Keratinocyte (primary cell): ENCODE measurements at regions not wholly inside any gene's neighbourhood (a gene's known extent, or its start where the extent isn't known, plus 50 kb on each side); places are given as distances from the start of the nearest gene placed in this dataset.
A peak's percentile ranks its signal among the peaks of the same experiment; 100 is the strongest.

ENCODE experiments used
- DNase-seq: peaks from one replicate; pipeline ENCODE4 v3.0.0-alpha.2; 2011; ENCODE audit warnings: low read depth, missing footprints, low spot score
- FAIRE-seq: peaks from 2 replicates; lab custom pipeline; 2011; peaks lifted over from hg19 to GRCh38; lab: Jason Lieb, UNC
- H2AFZ ChIP-seq: 2 replicates; pipeline ENCODE4 v1.6.0; 2012; ENCODE audit warnings: low read length, control low read depth, inconsistent platforms; ENCODE audit not compliant: control insufficient read depth
- H3K27ac ChIP-seq: 2 replicates; pipeline ENCODE4 v1.5.1; 2011; ENCODE audit warnings: low read length; ENCODE audit not compliant: control insufficient read depth, insufficient read depth
- H3K27me3 ChIP-seq: 3 replicates; pipeline ENCODE4 v1.6.0; 2011; ENCODE audit warnings: low read length; ENCODE audit not compliant: control insufficient read depth, insufficient read depth; ENCODE audit errors: extremely low read depth
- H3K36me3 ChIP-seq, 2 experiments: 2 replicates in 1 of 2; 3 replicates in 1 of 2; pipeline ENCODE4 v1.5.1; 2011; ENCODE audit warnings: low read length in 2 of 2, mild to moderate bottlenecking in 1 of 2; ENCODE audit not compliant: control insufficient read depth in 2 of 2, insufficient read depth in 2 of 2; ENCODE audit errors: extremely low read depth in 1 of 2
- H3K4me1 ChIP-seq: 3 replicates; pipeline ENCODE4 v1.5.1; 2011; ENCODE audit warnings: low read length; ENCODE audit not compliant: control insufficient read depth, insufficient read depth; ENCODE audit errors: extremely low read depth
- H3K4me2 ChIP-seq: 3 replicates; pipeline ENCODE4 v1.6.0; 2011; ENCODE audit warnings: low read depth, low read length; ENCODE audit not compliant: control insufficient read depth, insufficient read depth; ENCODE audit errors: extremely low read depth
- H3K4me3 ChIP-seq, 3 experiments: fragments of 200-600 bp in 1 of 3; sonication (generic) in 1 of 3; 2 replicates in 2 of 3; 3 replicates in 1 of 3; pipeline ENCODE4 v1.5.1; 2011 to 2016; ENCODE audit warnings: low read length in 3 of 3, mild to moderate bottlenecking in 3 of 3, control low read depth in 2 of 3, inconsistent platforms in 1 of 3, low read depth in 1 of 3, mixed read lengths in 1 of 3, mixed run types in 1 of 3, moderate library complexity in 1 of 3; ENCODE audit not compliant: control insufficient read depth in 2 of 3, insufficient read depth in 2 of 3; ENCODE audit errors: extremely low read depth in 1 of 3
- H3K79me2 ChIP-seq: 2 replicates; pipeline ENCODE4 v1.6.0; 2012; ENCODE audit warnings: low read length; ENCODE audit not compliant: control insufficient read depth, insufficient read depth
- H3K9ac ChIP-seq: 3 replicates; pipeline ENCODE4 v1.6.0; 2011; ENCODE audit warnings: low read length; ENCODE audit not compliant: control insufficient read depth, insufficient read depth; ENCODE audit errors: extremely low read depth
- H3K9me1 ChIP-seq: 3 replicates; pipeline ENCODE4 v1.6.0; 2011; ENCODE audit warnings: low read length; ENCODE audit not compliant: control insufficient read depth, insufficient read depth; ENCODE audit errors: extremely low read depth
- H3K9me3 ChIP-seq: 2 replicates; pipeline ENCODE4 v1.5.1; 2012; ENCODE audit warnings: low read depth, low read length; ENCODE audit not compliant: control insufficient read depth
- H4K20me1 ChIP-seq: 3 replicates; pipeline ENCODE4 v1.6.0; 2011; ENCODE audit warnings: low read length; ENCODE audit not compliant: control insufficient read depth, insufficient read depth; ENCODE audit errors: extremely low read depth
- EZH2 ChIP-seq: IDR thresholded peaks from one replicate; pipeline ENCODE4 v1.6.1; 2012; ENCODE audit warnings: inconsistent platforms, mild to moderate bottlenecking, low read length, moderate library complexity
- dilution Hi-C: fragments of 300-500 bp; cut with MboI; formaldehyde crosslinking; loops from one replicate; pipeline ENCODE4 v1.7.0; 2020; ENCODE audit warnings: low sequenced_read_pairs; ENCODE audit not compliant: extremely low pct_ligation_motif_present
- TF ChIP-seq, protein P1 (sequence below), 3 experiments: IDR thresholded peaks in 1 of 3; conservative IDR thresholded peaks in 1 of 3; optimal IDR thresholded peaks in 1 of 3; 2 replicates in 2 of 3; 3 replicates in 1 of 3; pipeline versions ENCODE3 to v1.5.1; 2011; ENCODE audit warnings: low read length in 3 of 3, mild to moderate bottlenecking in 3 of 3, moderate library complexity in 2 of 3, control low read depth in 1 of 3, inconsistent platforms in 1 of 3; ENCODE audit not compliant: insufficient read depth in 2 of 3; ENCODE audit errors: extremely low read depth in 1 of 3

DNA sequence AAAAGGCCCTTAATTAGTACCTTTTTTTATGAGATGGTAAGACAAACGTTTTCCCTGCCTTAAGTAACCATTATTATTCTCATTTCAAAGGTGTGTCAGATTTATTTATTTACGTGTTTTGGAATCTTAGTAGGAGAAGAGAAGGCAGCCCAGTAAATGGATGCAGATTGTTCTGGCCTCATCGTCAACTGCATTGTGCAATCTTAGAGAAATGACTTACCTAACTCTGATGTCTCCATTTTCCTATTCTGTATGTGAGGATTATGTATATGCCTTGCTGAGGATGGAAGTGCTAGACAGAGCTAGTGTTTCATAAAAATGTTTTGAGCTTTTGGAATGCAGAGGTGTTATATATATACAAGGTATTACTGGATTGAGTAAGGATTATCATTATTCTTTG, 97.0 kb upstream of the JAG1 start:
- FAIRE-seq (no peak), DNase-seq (no peak)
- no peak overlapping the region for H3K27ac ChIP-seq
- dilution Hi-C loops: no loop called here
- no peaks in the 10 kb centered on the region for H4K20me1 ChIP-seq
- H3K9me3 ChIP-seq: no peaks in the 10 kb centered on the region
- TF ChIP-seq EZH2: no peak
- TF ChIP-seq, protein P1, sequence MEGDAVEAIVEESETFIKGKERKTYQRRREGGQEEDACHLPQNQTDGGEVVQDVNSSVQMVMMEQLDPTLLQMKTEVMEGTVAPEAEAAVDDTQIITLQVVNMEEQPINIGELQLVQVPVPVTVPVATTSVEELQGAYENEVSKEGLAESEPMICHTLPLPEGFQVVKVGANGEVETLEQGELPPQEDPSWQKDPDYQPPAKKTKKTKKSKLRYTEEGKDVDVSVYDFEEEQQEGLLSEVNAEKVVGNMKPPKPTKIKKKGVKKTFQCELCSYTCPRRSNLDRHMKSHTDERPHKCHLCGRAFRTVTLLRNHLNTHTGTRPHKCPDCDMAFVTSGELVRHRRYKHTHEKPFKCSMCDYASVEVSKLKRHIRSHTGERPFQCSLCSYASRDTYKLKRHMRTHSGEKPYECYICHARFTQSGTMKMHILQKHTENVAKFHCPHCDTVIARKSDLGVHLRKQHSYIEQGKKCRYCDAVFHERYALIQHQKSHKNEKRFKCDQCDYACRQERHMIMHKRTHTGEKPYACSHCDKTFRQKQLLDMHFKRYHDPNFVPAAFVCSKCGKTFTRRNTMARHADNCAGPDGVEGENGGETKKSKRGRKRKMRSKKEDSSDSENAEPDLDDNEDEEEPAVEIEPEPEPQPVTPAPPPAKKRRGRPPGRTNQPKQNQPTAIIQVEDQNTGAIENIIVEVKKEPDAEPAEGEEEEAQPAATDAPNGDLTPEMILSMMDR (optimal IDR thresholded peaks at IDR 0.05 in 1 of 3, IDR thresholded peaks at IDR 0.05 in 1 of 3, conservative IDR thresholded peaks at IDR 0.05 in 1 of 3; ENCODE audit: extremely low read depth in 1 of 3, insufficient read depth in 2 of 3, low read length in 3 of 3): no peak
- H3K4me3 ChIP-seq: no peak overlapping the region
- H3K27me3 ChIP-seq: no peaks in the 10 kb centered on the region
- no peaks in the 10 kb centered on the region for H3K9me1 ChIP-seq
- H3K4me1 ChIP-seq: peaks cover 11% of the 10 kb centered on the region
- no peak overlapping the region for H2AFZ ChIP-seq
- H3K79me2 ChIP-seq: no peaks in the 10 kb centered on the region
- no peak overlapping the region for H3K4me2 ChIP-seq
- H3K9ac ChIP-seq: no peak overlapping the region
- H3K36me3 ChIP-seq: no peaks in the 10 kb centered on the region

DNA sequence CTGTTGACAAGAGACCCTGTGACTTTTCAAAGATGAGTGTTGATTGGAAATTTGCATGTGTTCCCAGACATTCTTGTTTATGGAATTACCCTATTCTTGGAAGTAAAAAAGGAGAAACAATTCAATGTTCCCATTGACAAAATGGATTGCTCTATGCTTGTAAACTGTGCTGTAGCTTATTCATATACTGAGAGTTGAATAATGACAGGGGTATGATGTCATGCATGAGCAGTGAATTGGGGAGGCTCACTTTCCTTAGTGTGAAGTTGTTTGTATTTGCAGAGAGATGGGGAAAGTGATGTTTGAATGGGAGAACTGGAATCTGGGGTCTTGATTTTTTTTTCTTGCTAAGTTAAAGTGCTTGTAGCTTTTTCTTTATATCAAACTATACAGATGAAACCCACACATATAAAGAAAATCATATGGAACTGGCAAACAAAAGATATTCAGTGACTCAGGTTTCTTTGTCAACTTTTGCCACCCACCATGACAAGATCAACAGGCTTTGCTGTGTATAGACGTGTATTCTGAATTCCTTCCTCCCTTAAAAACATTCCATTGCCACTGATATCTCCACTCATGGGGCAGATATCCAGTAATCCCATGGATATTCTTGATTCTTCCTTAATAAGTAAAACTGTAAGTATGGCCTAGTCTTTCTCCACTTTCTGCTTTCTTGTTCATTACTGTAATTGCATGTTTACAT, 97.8 kb upstream of the JAG1 start:
- TF ChIP-seq EZH2: no peak
- TF ChIP-seq, protein P1 (optimal IDR thresholded peaks at IDR 0.05 in 1 of 3, IDR thresholded peaks at IDR 0.05 in 1 of 3, conservative IDR thresholded peaks at IDR 0.05 in 1 of 3; ENCODE audit: extremely low read depth in 1 of 3, insufficient read depth in 2 of 3, low read length in 3 of 3): no peak
- Histone ChIP-seq H3K79me2 (no peaks in the 10 kb centered on the region), H4K20me1 (no peaks in the 10 kb centered on the region), H3K27ac (no peak overlapping the region), H3K4me3 (no peak overlapping the region), H3K27me3 (no peaks in the 10 kb centered on the region), H3K9me1 (no peaks in the 10 kb centered on the region), H3K9ac (no peak overlapping the region), H3K4me1 (peaks cover 11% of the 10 kb centered on the region), H3K4me2 (no peak overlapping the region), H3K9me3 (no peaks in the 10 kb centered on the region), H2AFZ (no peak overlapping the region), H3K36me3 (no peaks in the 10 kb centered on the region)
- FAIRE-seq (peak; percentile 76), DNase-seq (no peak)
- dilution Hi-C loops: no loop called here
